H1 (cell line): ENCODE measurements at regions not wholly inside any gene's neighbourhood (a gene's known extent, or its start where the extent isn't known, plus 50 kb on each side); places are given as distances from the start of the nearest gene placed in this dataset.

Experiments
- CTCF ChIA-PET: fragments of 300-600 bp; sonication (Branson Sonifier 250); formaldehyde crosslinking; loops from one replicate; lab custom pipeline; 2021; ENCODE audit not compliant: partially characterized antibody; lab: Charles Lee
- POLR2A ChIA-PET: fragments of 300-600 bp; sonication (Branson Sonifier 250); formaldehyde crosslinking; loops from one replicate; lab custom pipeline; 2021; ENCODE audit warnings: inconsistent platforms; ENCODE audit not compliant: partially characterized antibody; lab: Charles Lee
- DNase-seq, 2 experiments: peaks; one replicate each; pipeline versions ENCODE4 v3.0.0 to v3.0.0-alpha.2; 2010 to 2022; ENCODE audit warnings: low spot score in 2 of 2, low read depth in 1 of 2, mixed read lengths in 1 of 2
- FAIRE-seq: peaks from 2 replicates; lab custom pipeline; 2011; peaks lifted over from hg19 to GRCh38; lab: Jason Lieb, UNC
- H2AFZ ChIP-seq: 2 replicates; pipeline ENCODE4 v1.8.1; 2012; ENCODE audit warnings: low read length, inconsistent platforms
- H2AK5ac ChIP-seq: 2 replicates; pipeline ENCODE4 v1.6.1; 2013; ENCODE audit warnings: low read depth, low read length
- H2BK120ac ChIP-seq: replicated peaks from 2 replicates; pipeline ENCODE3; 2013; ENCODE audit warnings: low read depth, low read length, inconsistent platforms
- H2BK12ac ChIP-seq: 2 replicates; pipeline ENCODE4 v1.6.1; 2013; ENCODE audit warnings: low read depth, low read length
- H2BK15ac ChIP-seq: 2 replicates; pipeline ENCODE4 v1.6.1; 2013; ENCODE audit warnings: low read length
- H2BK20ac ChIP-seq: 2 replicates; pipeline ENCODE4 v1.6.1; 2013; ENCODE audit warnings: low read length
- H2BK5ac ChIP-seq: 2 replicates; pipeline ENCODE4 v1.6.1; 2013; ENCODE audit warnings: low read depth, low read length
- H3K14ac ChIP-seq: 2 replicates; pipeline ENCODE4 v1.6.1; 2013; ENCODE audit warnings: inconsistent platforms; ENCODE audit not compliant: insufficient read length
- H3K18ac ChIP-seq: 2 replicates; pipeline ENCODE4 v1.6.1; 2013; ENCODE audit warnings: low read length; ENCODE audit errors: extremely low read depth
- H3K23ac ChIP-seq: 2 replicates; pipeline ENCODE4 v1.6.1; 2013; ENCODE audit warnings: inconsistent platforms; ENCODE audit not compliant: insufficient read length
- H3K23me2 ChIP-seq: 2 replicates; pipeline ENCODE4 v1.6.1; 2013; ENCODE audit warnings: low read depth, low read length
- H3K27ac ChIP-seq: 2 replicates; pipeline ENCODE4 v1.6.1; 2011; ENCODE audit warnings: low read depth, low read length, inconsistent platforms
- H3K27me3 ChIP-seq, 4 experiments: replicated peaks in 1 of 4; 1 replicate in 1 of 4; 2 replicates in 3 of 4; pipeline versions ENCODE4 v1.6.1 to v1.8.1; 2011 to 2013; ENCODE audit warnings: low read length in 3 of 4, mild to moderate bottlenecking in 3 of 4, inconsistent platforms in 2 of 4, mixed read lengths in 2 of 4, moderate library complexity in 1 of 4; ENCODE audit not compliant: control insufficient read depth in 3 of 4, insufficient read depth in 3 of 4; ENCODE audit errors: extremely low read depth in 1 of 4
- H3K36me3 ChIP-seq, 4 experiments: 2 replicates each; pipeline versions ENCODE4 v1.6.1 to v1.8.1; 2011 to 2013; ENCODE audit warnings: mild to moderate bottlenecking in 4 of 4, low read length in 3 of 4, moderate library complexity in 2 of 4, control low read depth in 1 of 4, inconsistent platforms in 1 of 4; ENCODE audit not compliant: insufficient read depth in 4 of 4, control insufficient read depth in 2 of 4
- H3K4ac ChIP-seq: replicated peaks from 2 replicates; pipeline ENCODE3; 2013; ENCODE audit warnings: low read length, low read depth, mixed read lengths, inconsistent platforms; ENCODE audit not compliant: insufficient read length
- H3K4me1 ChIP-seq, 4 experiments: replicated peaks in 1 of 4; 1 replicate in 1 of 4; 2 replicates in 3 of 4; pipeline versions ENCODE4 v1.6.1 to v1.8.1; 2011 to 2013; ENCODE audit warnings: low read length in 3 of 4, inconsistent platforms in 2 of 4, mixed read lengths in 1 of 4; ENCODE audit not compliant: insufficient read depth in 4 of 4, control insufficient read depth in 3 of 4
- H3K4me2 ChIP-seq, 2 experiments: 2 replicates each; pipeline versions ENCODE4 v1.6.1 to v1.8.1; 2011 to 2013; ENCODE audit warnings: low read depth in 2 of 2, low read length in 2 of 2, control low read depth in 1 of 2, inconsistent platforms in 1 of 2, mild to moderate bottlenecking in 1 of 2; ENCODE audit not compliant: insufficient read depth in 1 of 2
- H3K4me3 ChIP-seq, 4 experiments: fragments of 200-600, 300-600 bp in 1 of 4; sonication (generic), shearing (Covaris generic), sonication (Bioruptor Twin) in 1 of 4; 2 replicates each; pipeline versions ENCODE4 v1.5.1 to v1.8.1; 2011 to 2016; ENCODE audit warnings: low read length in 4 of 4, low read depth in 3 of 4, control low read depth in 2 of 4, inconsistent platforms in 2 of 4, mild to moderate bottlenecking in 2 of 4, mixed read lengths in 1 of 4, moderate library complexity in 1 of 4; ENCODE audit not compliant: insufficient read depth in 2 of 4; ENCODE audit errors: extremely low read depth in 1 of 4
- H3K56ac ChIP-seq: replicated peaks from 2 replicates; pipeline ENCODE3; 2013; ENCODE audit warnings: low read depth, mild to moderate bottlenecking, mixed read lengths, low read length, inconsistent platforms; ENCODE audit not compliant: insufficient read length
- H3K79me1 ChIP-seq: 2 replicates; pipeline ENCODE4 v1.6.1; 2013; ENCODE audit warnings: low read depth, low read length, control low read depth
- H3K79me2 ChIP-seq, 2 experiments: 2 replicates each; pipeline versions ENCODE4 v1.6.1 to v1.8.1; 2012 to 2013; ENCODE audit warnings: low read length in 2 of 2, mild to moderate bottlenecking in 2 of 2, inconsistent platforms in 1 of 2; ENCODE audit not compliant: insufficient read depth in 2 of 2, control insufficient read depth in 1 of 2
- H3K9ac ChIP-seq, 4 experiments: replicated peaks in 1 of 4; 1 replicate in 1 of 4; 2 replicates in 3 of 4; pipeline versions ENCODE4 v1.6.1 to v1.8.1; 2011 to 2013; ENCODE audit warnings: low read depth in 3 of 4, low read length in 3 of 4, control low read depth in 2 of 4, mild to moderate bottlenecking in 2 of 4, moderate library complexity in 2 of 4, inconsistent platforms in 1 of 4; ENCODE audit errors: extremely low read depth in 1 of 4
- H3K9me3 ChIP-seq, 2 experiments: 2 replicates each; pipeline versions ENCODE4 v1.6.1 to v1.8.1; 2012 to 2013; ENCODE audit warnings: mild to moderate bottlenecking in 2 of 2, moderate library complexity in 2 of 2, control low read depth in 1 of 2, inconsistent platforms in 1 of 2, low read depth in 1 of 2, low read length in 1 of 2, mixed read lengths in 1 of 2; ENCODE audit not compliant: insufficient read depth in 2 of 2
- H4K20me1 ChIP-seq, 2 experiments: replicated peaks in 1 of 2; 2 replicates each; pipeline versions ENCODE3 to v1.8.1; 2011 to 2013; ENCODE audit warnings: inconsistent platforms in 2 of 2, low read length in 2 of 2, mild to moderate bottlenecking in 1 of 2; ENCODE audit not compliant: insufficient read depth in 2 of 2, control insufficient read depth in 1 of 2
- H4K5ac ChIP-seq: 2 replicates; pipeline ENCODE4 v1.6.1; 2013; ENCODE audit warnings: low read length, low read depth, mixed read lengths, inconsistent platforms; ENCODE audit not compliant: insufficient read length
- H4K8ac ChIP-seq: 2 replicates; pipeline ENCODE4 v1.8.0; 2013; ENCODE audit warnings: mild to moderate bottlenecking, moderate library complexity, low read length, inconsistent platforms; ENCODE audit not compliant: insufficient read depth; ENCODE audit errors: extremely low read depth
- H4K91ac ChIP-seq: replicated peaks from 2 replicates; pipeline ENCODE3; 2013; ENCODE audit warnings: low read length, mixed read lengths, inconsistent platforms; ENCODE audit not compliant: insufficient read length
- HDAC2 ChIP-seq, 2 experiments: fragments of 300-600 bp in 1 of 2; sonication (generic) in 1 of 2; IDR thresholded peaks; 2 replicates each; pipeline ENCODE4 v1.6.1; 2011 to 2012; ENCODE audit warnings: low read depth in 2 of 2, low read length in 2 of 2, mild to moderate bottlenecking in 2 of 2, moderate library complexity in 2 of 2, borderline replicate concordance in 1 of 2, inconsistent platforms in 1 of 2
- RAD21 ChIP-seq, 2 experiments: IDR thresholded peaks in 1 of 2; conservative IDR thresholded peaks in 1 of 2; 2 replicates each; pipeline ENCODE4 v1.6.1; 2011; ENCODE audit warnings: low read depth in 2 of 2, low read length in 2 of 2, improper control_type of control experiment in 1 of 2, inconsistent platforms in 1 of 2, mild to moderate bottlenecking in 1 of 2, moderate library complexity in 1 of 2
- RNF2 ChIP-seq: fragments of 200-900, 300-1000 bp; sonication (generic); IDR thresholded peaks from 2 replicates; pipeline ENCODE4 v1.7.1; 2016; ENCODE audit warnings: borderline replicate concordance, low read depth, mild to moderate bottlenecking, antibody characterized with exemption, low read length; ENCODE audit not compliant: poor library complexity, severe bottlenecking; ENCODE audit errors: missing control alignments
- TBP ChIP-seq: IDR thresholded peaks from 2 replicates; pipeline ENCODE4 v1.6.1; 2011; ENCODE audit warnings: low read depth, low read length, improper control_type of control experiment
- ZNF274 ChIP-seq: IDR thresholded peaks from 2 replicates; pipeline ENCODE4 v1.7.0; 2012; ENCODE audit warnings: low read length, borderline replicate concordance; ENCODE audit errors: extremely low read depth
- WGBS, 2 experiments: shearing (Covaris generic) in 1 of 2; methylation state at CpG; one replicate each; pipeline versions ENCODE4 v1.1.6 to v1.1.7; 2013 to 2015; ENCODE audit warnings: low lambda C conversion rate in 2 of 2, mixed read lengths in 2 of 2, inconsistent platforms in 1 of 2, low coverage in 1 of 2, missing lambda C conversion rate in 1 of 2; ENCODE audit not compliant: insufficient replicate concordance in 2 of 2, insufficient coverage in 1 of 2, insufficient read length in 1 of 2; ENCODE audit errors: extremely low coverage in 1 of 2, missing lambda C conversion rate in 1 of 2; 5-methylcytosine and 5-hydroxymethylcytosine counted together

DNA sequence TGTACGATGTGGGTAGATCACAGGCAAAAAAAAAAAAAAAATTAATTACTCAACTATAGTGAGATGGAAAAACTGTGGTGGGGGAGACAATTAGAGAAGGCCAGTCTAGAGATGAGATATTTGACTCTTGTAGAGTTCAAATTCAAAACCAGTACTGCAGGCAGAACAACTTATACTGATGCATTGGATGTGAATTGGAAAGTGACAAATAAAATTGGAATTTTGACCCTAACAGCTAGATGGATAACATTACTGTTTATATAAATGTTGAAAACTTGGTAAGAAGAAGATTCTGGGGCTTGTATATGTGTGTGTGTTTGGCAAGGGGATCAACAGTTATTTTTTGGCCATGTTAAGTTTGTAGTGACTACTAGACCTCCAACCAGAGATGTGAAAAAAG is 256.9 kb downstream of the RND3 start:
- H3K4me2 ChIP-seq = no peak overlapping the region
- no peak overlapping the region for H2BK120ac ChIP-seq
- FAIRE-seq = no peak
- H2BK5ac ChIP-seq = no peak overlapping the region
- no peak overlapping the region for H3K14ac ChIP-seq
- peaks cover 0 to 2% (median 0%) of the 10 kb centered on the region in 4 experiments; a peak in 1 of 7 replicates for H3K4me1 ChIP-seq
- H3K18ac ChIP-seq = no peak overlapping the region
- H4K91ac ChIP-seq = no peak overlapping the region
- H3K23ac ChIP-seq = no peak overlapping the region
- H3K4ac ChIP-seq = no peak overlapping the region
- no peaks in the 10 kb centered on the region for H3K79me2 ChIP-seq
- H4K20me1 ChIP-seq = no peaks in the 10 kb centered on the region
- H3K79me1 ChIP-seq = no peaks in the 10 kb centered on the region
- no peak overlapping the region for H2BK15ac ChIP-seq
- WGBS, 2 experiments = 100% methylated on average over 1 of the region's 1 CpG; no CpG with 5 or more reads in 1 of the 2 experiments
- no peak overlapping the region for H2BK20ac ChIP-seq
- H3K56ac ChIP-seq = no peak overlapping the region
- H4K8ac ChIP-seq = no peak overlapping the region
- peaks cover 0 to 1% (median 0%) of the 10 kb centered on the region in 4 experiments; a peak in 1 of 7 replicates for H3K27me3 ChIP-seq
- no peak overlapping the region for H3K4me3 ChIP-seq
- H3K9ac ChIP-seq = no peak overlapping the region
- no peaks in the 10 kb centered on the region for H3K36me3 ChIP-seq
- no peak overlapping the region for H3K27ac ChIP-seq
- no peaks in the 10 kb centered on the region for H3K9me3 ChIP-seq
- H3K23me2 ChIP-seq = no peaks in the 10 kb centered on the region
- H2BK12ac ChIP-seq = no peak overlapping the region
- DNase-seq = no peak
- ChIA-PET POLR2A (no interaction called here), CTCF (no interaction called here)
- H4K5ac ChIP-seq = no peak overlapping the region
- no peak overlapping the region for H2AK5ac ChIP-seq
- H2AFZ ChIP-seq = no peak overlapping the region
- TF ChIP-seq HDAC2 (IDR thresholded peaks at IDR 0.05; ENCODE audit: borderline replicate concordance in 1 of 2, low read depth in 2 of 2, low read length in 2 of 2) (no peak), TBP (no peak), RNF2 (no peak), ZNF274 (no peak), RAD21 (IDR thresholded peaks at IDR 0.05 in 1 of 2, conservative IDR thresholded peaks at IDR 0.05 in 1 of 2; ENCODE audit: low read depth in 2 of 2, low read length in 2 of 2) (no peak)
